LNCAP (cell line): ENCODE measurements at regions not wholly inside any gene's neighbourhood (a gene's known extent, or its start where the extent isn't known, plus 50 kb on each side); places are given as distances from the start of the nearest gene placed in this dataset.

Source experiments
- CTCF ChIP-seq: fragments of 450-650 bp; IDR thresholded peaks from 2 replicates; pipeline ENCODE4 v1.5.1; 2017; ENCODE audit warnings: mild to moderate bottlenecking

DNA sequence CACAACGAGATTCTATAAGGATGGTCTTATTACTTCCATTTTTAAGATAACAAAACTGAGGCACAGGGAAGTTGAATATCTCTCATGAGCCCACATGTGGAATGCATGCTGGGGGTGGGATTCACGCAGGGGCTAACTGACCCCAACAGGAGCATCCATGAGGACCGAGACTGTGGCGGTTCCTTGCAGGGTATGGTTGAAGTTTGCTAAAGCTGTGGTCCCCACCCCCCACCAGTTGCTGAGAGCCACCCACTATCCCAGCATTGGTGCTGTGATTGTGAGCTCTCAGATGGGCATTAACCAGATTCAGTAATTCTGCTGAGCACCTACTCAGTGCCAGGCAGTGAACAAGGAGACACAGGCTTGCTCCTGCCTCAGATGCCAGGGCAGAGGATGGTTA lies 116.0 kb upstream of the TEX51 start:
- TF ChIP-seq CTCF: no peak

GRCh38 chr2:126783341-126783740 lies 115.3 kb upstream of the TEX51 start:
- TF ChIP-seq CTCF: no peak

DNA sequence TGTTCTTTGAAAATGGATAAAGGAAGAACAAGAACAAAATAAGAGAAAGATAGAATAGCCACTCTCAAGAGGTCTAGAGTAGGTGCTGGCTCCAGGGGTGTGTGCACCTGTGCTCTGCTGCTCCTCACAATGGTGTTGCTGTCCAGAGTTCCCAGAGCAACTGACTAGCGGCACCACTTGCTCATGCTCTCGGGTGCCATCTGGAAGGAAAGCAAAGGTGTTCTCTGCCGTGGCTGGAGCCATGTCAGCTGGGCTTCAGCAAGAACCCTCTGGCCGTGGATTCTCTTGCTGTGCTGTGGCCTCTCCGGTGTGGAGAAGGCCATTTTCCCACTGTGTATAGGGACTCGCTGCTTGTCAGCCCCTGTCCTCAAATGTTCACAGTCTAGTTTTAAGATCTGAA lies 114.6 kb upstream of the TEX51 start:
- TF ChIP-seq CTCF: no peak

- TF ChIP-seq CTCF: no peak
Measured at GRCh38 chr2:126784621-126785020, 114.1 kb upstream of the TEX51 start.

DNA sequence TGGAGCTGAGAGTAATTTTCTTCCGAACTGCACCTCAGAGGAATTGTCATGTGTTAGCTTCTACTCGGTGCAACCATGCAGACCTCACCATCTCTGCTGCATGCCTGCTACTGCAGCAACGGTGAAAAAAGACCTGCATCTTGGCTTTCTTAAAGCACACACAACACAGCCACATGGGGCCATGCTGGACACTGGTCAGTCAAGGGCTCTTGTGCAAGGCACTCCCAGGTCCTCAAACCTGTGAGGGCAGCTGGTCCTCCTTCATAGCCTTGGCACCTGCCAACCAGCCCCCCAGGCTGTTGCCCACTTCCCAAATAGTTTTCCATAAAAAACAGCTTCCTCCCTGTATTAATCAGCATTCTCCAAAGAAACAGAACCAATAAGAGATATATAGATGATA lies 113.5 kb upstream of the TEX51 start:
- no peak for TF ChIP-seq CTCF

- no peak for TF ChIP-seq CTCF
Measured at GRCh38 chr2:126785862-126786261, 112.8 kb upstream of the TEX51 start.

DNA sequence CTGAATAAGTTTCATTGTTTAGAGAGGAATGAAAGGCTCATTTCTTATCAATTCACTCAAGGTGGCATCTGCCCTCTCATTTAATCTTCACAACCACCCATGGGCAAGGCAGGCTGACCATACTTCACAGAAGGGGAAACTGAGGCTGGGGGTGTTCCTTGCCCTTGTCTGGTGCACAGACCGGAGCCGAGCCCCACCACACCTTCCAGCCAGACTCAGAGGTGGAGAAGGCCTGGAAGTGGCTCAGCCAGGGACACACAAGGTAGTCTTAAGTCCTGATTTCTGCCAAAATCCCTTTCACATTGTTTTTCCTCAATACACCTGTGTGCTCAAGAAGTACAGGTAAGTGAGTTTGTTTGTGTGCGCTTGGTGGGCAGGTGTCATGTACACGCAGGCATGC lies 111.9 kb upstream of the TEX51 start:
- TF ChIP-seq CTCF: no peak

GRCh38 chr2:126787289-126787688 lies 111.4 kb upstream of the TEX51 start:
- no peak for TF ChIP-seq CTCF
